ENCODE measurements at regions not wholly inside any gene's neighbourhood (a gene's known extent, or its start where the extent isn't known, plus 50 kb on each side); places are given as distances from the start of the nearest gene placed in this dataset.

GRCh38 chr1:112232848-112233247 is 163.2 kb upstream of the CTTNBP2NL start:
- peaks cover 2% of the 10 kb centered on the region for H3K9me3 Mint-ChIP-seq
- H3K4me3 Mint-ChIP-seq, result no peak overlapping the region
- no peak overlapping the region for H3K27ac Mint-ChIP-seq
- no peak for ATAC-seq
- no peaks in the 10 kb centered on the region for H3K4me1 Mint-ChIP-seq
- no peaks in the 10 kb centered on the region for H3K36me3 Mint-ChIP-seq
- no peak for DNase-seq (ENCODE audit: low spot score in 2 of 2)

DNA sequence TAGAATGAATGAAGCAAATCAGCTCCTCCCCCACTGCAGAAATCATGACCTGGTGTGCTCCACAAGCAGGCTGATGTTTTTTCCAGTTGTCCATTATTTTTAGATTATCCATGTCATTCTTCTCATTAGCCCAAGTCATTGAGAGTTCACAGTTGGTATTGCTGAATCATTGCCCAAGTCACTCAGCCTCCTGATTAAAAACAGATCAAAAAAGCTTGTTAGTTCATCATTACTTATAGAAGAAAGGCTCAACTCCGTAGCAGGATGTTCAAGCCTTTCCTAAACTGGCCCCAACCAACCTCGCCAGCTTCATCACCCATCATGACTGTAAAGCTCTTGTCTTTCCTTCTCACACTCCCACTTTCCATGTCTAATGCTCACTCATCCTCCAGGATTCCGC is 161.3 kb upstream of the CTTNBP2NL start:
- no peak overlapping the region for H3K27ac Mint-ChIP-seq
- no peak for ATAC-seq
- no peaks in the 10 kb centered on the region for H3K36me3 Mint-ChIP-seq

DNA sequence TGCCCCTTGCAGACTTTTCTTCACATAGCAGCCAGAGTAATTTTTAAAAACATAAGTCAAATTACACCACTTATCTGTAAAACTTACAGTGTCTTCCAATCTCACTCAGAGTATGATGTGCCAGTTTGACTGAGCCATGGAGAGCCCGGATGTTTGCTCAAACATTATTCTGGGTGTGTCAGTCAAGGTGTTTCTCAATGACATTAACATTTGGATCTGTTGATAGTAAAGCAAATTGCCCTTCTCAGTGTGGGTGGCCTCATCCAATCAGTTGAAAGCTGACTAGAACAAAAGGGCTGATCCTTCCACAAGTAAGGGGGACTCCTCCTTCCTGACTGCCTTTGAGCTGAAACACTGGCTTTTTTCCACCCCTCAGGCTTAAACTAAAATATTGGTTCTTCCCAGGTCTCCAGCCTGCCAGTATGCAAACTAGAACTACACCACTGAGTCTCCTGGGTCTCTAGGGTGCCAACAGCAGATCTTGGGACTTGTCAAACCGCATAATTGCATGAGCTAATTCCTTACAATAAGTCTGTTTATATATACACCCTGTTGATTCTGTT is 157.9 kb upstream of the CTTNBP2NL start:
- no peak for ATAC-seq
- Mint-ChIP-seq H3K36me3 (no peaks in the 10 kb centered on the region), H3K4me3 (no peak overlapping the region), H3K4me1 (no peaks in the 10 kb centered on the region), H3K9me3 (peaks cover 2% of the 10 kb centered on the region), H3K27ac (no peak overlapping the region)
- DNase-seq (ENCODE audit: low spot score in 2 of 2), result no peak

More for the DNA sequence above, 161.3 kb upstream of the CTTNBP2NL start:
- Mint-ChIP-seq H3K4me1 (no peaks in the 10 kb centered on the region), H3K9me3 (peaks cover 2% of the 10 kb centered on the region), H3K4me3 (no peak overlapping the region)
- no peak for DNase-seq (ENCODE audit: low spot score in 2 of 2)

- no peaks in the 10 kb centered on the region for H3K36me3 Mint-ChIP-seq
- no peak for DNase-seq (ENCODE audit: low spot score in 2 of 2)
- no peak overlapping the region for H3K27ac Mint-ChIP-seq
- H3K4me3 Mint-ChIP-seq, result no peak overlapping the region
- ATAC-seq, result no peak
- H3K9me3 Mint-ChIP-seq, result peaks cover 2% of the 10 kb centered on the region
- no peaks in the 10 kb centered on the region for H3K4me1 Mint-ChIP-seq
These were observed 156.2 kb upstream of the CTTNBP2NL start for GRCh38 chr1:112239683-112240330.

GRCh38 chr1:112242470-112242869 is 153.5 kb upstream of the CTTNBP2NL start:
- no peak for DNase-seq (ENCODE audit: low spot score in 2 of 2)
- H3K36me3 Mint-ChIP-seq, result no peaks in the 10 kb centered on the region
- no peaks in the 10 kb centered on the region for H3K9me3 Mint-ChIP-seq
- no peaks in the 10 kb centered on the region for H3K4me1 Mint-ChIP-seq
- ATAC-seq, result no peak
- H3K4me3 Mint-ChIP-seq, result no peak overlapping the region
- H3K27ac Mint-ChIP-seq, result no peak overlapping the region

- H3K27ac Mint-ChIP-seq, result no peak overlapping the region
- H3K9me3 Mint-ChIP-seq, result no peaks in the 10 kb centered on the region
- ATAC-seq (no peak), DNase-seq (ENCODE audit: low spot score in 2 of 2) (no peak)
- no peaks in the 10 kb centered on the region for H3K4me1 Mint-ChIP-seq
- no peak overlapping the region for H3K4me3 Mint-ChIP-seq
- H3K36me3 Mint-ChIP-seq, result no peaks in the 10 kb centered on the region
These were observed 151.9 kb upstream of the CTTNBP2NL start for GRCh38 chr1:112244131-112244530.

DNA sequence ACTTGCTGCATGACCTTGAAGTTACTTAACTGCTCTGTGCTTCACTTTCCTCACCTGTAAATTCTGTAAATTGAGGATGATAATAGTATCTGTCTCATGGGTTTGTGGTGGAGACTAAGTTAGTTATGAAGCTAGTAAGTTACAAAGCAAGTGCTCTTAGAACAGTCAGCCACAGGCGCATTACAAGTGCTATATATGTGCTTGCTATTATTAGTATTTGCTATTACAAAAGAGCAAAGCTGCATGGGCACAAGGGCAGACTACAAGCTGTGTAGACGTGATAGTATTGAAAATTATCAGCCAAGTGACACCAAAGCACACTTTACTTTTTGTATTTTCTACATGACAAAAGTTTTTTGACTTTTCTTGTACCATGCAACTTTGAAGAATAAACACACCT is 150.9 kb upstream of the CTTNBP2NL start:
- Mint-ChIP-seq H3K4me1 (no peaks in the 10 kb centered on the region), H3K36me3 (no peaks in the 10 kb centered on the region), H3K9me3 (no peaks in the 10 kb centered on the region), H3K27ac (no peak overlapping the region), H3K4me3 (no peak overlapping the region)
- ATAC-seq (no peak), DNase-seq (ENCODE audit: low spot score in 2 of 2) (no peak)

DNA sequence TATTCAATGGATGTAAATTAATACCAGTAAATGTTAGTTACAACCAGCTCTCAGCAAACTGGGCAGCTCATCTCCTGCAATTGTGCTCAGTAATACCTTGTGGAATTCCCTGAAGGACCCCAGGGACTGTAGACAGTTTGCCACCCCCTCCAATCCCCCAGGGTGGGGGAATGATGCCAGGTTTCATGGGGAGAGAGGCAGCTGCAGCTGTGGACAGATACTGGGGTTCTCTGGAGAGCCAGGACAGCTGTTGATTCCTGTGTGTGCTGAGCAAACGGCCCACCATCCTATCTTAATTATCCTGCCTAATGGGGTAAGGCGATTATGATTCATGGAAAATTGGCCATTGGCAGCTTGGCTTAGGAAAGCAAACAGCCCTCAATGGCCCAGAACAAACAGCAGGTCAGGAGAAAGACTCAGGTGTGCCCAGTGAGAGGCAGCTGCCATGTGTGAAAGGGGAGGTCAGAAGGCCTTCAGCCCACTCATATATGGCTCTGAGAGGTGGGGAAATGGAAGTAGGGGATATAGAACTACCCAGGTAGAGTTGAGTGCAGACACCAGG is 148.9 kb upstream of the CTTNBP2NL start:
- Mint-ChIP-seq H3K36me3 (no peaks in the 10 kb centered on the region), H3K4me3 (no peak overlapping the region), H3K9me3 (no peaks in the 10 kb centered on the region), H3K27ac (peak overlapping the region; percentile 56), H3K4me1 (no peaks in the 10 kb centered on the region)
- DNase-seq (ENCODE audit: low spot score in 2 of 2) (no peak), ATAC-seq (no peak)

- Mint-ChIP-seq H3K4me3 (no peak overlapping the region), H3K27ac (no peak overlapping the region), H3K9me3 (no peaks in the 10 kb centered on the region), H3K36me3 (no peaks in the 10 kb centered on the region), H3K4me1 (no peaks in the 10 kb centered on the region)
- ATAC-seq, result no peak
- no peak for DNase-seq (ENCODE audit: low spot score in 2 of 2)
These were observed 148.1 kb upstream of the CTTNBP2NL start for GRCh38 chr1:112247961-112248360.

DNA sequence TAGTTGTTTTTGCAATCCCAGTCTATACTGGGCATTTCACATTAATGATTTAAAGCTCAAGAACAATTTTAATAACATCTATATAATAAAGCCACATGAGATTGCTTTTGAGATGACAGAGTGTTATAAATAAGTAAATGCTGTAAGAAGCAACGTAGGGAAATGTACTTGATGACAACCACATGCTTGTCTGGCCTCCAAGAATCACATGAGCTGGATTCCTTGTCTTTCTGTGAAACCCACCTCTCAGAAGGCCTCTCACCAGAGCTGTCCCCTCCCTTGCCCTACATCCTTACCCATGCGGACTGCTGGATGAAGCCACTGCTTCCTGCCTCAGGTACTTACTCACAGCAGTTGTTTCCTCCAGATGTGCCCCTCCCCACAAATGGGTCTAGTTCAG is 145.1 kb upstream of the CTTNBP2NL start:
- Mint-ChIP-seq H3K36me3 (no peaks in the 10 kb centered on the region), H3K4me3 (no peak overlapping the region), H3K9me3 (no peaks in the 10 kb centered on the region), H3K4me1 (no peaks in the 10 kb centered on the region), H3K27ac (no peak overlapping the region)
- ATAC-seq (no peak), DNase-seq (ENCODE audit: low spot score in 2 of 2) (no peak)

GRCh38 chr1:112251766-112252506 is 144.1 kb upstream of the CTTNBP2NL start:
- Mint-ChIP-seq H3K27ac (no peak overlapping the region), H3K4me1 (no peaks in the 10 kb centered on the region), H3K4me3 (no peak overlapping the region), H3K36me3 (no peaks in the 10 kb centered on the region), H3K9me3 (no peaks in the 10 kb centered on the region)
- no peak for DNase-seq (ENCODE audit: low spot score in 2 of 2)
- no peak for ATAC-seq

- Mint-ChIP-seq H3K4me3 (no peak overlapping the region), H3K4me1 (no peaks in the 10 kb centered on the region), H3K27ac (no peak overlapping the region), H3K36me3 (no peaks in the 10 kb centered on the region), H3K9me3 (no peaks in the 10 kb centered on the region)
- ATAC-seq (no peak), DNase-seq (ENCODE audit: low spot score in 2 of 2) (no peak)
These were observed 142.6 kb upstream of the CTTNBP2NL start for GRCh38 chr1:112253366-112253765.

- no peak for ATAC-seq
These were observed 140.9 kb upstream of the CTTNBP2NL start for GRCh38 chr1:112255080-112255479.

DNA sequence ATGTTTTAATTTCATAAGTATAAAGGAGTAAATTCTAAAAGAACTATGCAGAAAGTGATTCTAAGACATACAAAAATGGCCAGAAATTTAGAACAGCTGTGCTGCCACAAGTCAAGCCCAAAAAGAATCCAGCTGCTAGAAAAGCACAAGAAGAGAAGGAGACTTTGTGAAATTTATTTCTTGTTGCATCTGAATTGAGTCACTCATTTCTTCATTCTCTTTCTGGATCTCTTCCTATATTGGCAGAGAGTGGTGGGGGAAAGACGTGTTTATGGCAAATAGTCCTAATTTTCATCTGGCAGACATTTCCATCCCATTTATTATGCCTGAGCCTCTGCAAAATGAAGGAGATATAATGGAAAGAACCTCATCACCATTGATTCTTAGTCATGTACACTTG is 139.6 kb upstream of the CTTNBP2NL start:
- H3K9me3 Mint-ChIP-seq, result no peaks in the 10 kb centered on the region
- no peaks in the 10 kb centered on the region for H3K4me1 Mint-ChIP-seq
- no peaks in the 10 kb centered on the region for H3K36me3 Mint-ChIP-seq
- ATAC-seq, result no peak
- no peak overlapping the region for H3K4me3 Mint-ChIP-seq
- DNase-seq (ENCODE audit: low spot score in 2 of 2), result no peak
- H3K27ac Mint-ChIP-seq, result no peak overlapping the region

More at GRCh38 chr1:112255080-112255479, 140.9 kb upstream of the CTTNBP2NL start:
- Mint-ChIP-seq H3K27ac (no peak overlapping the region), H3K4me1 (no peaks in the 10 kb centered on the region), H3K36me3 (no peaks in the 10 kb centered on the region), H3K9me3 (no peaks in the 10 kb centered on the region), H3K4me3 (no peak overlapping the region)
- no peak for DNase-seq (ENCODE audit: low spot score in 2 of 2)

- H3K36me3 Mint-ChIP-seq, result no peaks in the 10 kb centered on the region
- no peaks in the 10 kb centered on the region for H3K9me3 Mint-ChIP-seq
- no peaks in the 10 kb centered on the region for H3K4me1 Mint-ChIP-seq
- no peak overlapping the region for H3K27ac Mint-ChIP-seq
- no peak for ATAC-seq
- DNase-seq (ENCODE audit: low spot score in 2 of 2), result no peak
- no peak overlapping the region for H3K4me3 Mint-ChIP-seq
These were observed 138.8 kb upstream of the CTTNBP2NL start for GRCh38 chr1:112257043-112257835.

Measured in stimulated activated effector memory CD8-positive, alpha-beta T cell treated with anti-CD3 and anti-CD28 coated beads, Interleukin-12 subunit alpha, Interleukin-12 subunit beta, amount 100 ng/mL, for 72 hours (primary cell).